ENCODE measurements at regions not wholly inside any gene's neighbourhood (a gene's known extent, or its start where the extent isn't known, plus 50 kb on each side); places are given as distances from the start of the nearest gene placed in this dataset.

DNA sequence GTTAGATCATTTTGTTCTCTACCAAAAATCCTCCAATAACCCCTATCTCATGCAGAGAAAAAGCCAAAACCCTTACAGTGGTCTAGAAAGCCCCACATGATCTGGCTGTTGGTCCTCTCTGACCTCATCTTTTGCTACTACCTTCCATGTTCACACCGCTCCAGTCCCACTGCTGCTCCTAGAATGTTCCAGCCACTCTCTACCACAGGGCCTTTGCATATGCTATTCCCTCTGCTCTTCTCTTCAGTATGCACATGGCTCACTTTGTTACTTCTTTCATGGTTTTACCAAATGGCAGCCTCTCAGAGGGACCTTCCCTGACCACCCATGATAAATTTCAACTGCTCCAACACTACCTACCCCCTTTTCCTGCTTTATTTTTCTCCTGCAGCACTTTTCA, 193.5 kb upstream of the CCDC150 start:
- no peak for DNase-seq

DNA sequence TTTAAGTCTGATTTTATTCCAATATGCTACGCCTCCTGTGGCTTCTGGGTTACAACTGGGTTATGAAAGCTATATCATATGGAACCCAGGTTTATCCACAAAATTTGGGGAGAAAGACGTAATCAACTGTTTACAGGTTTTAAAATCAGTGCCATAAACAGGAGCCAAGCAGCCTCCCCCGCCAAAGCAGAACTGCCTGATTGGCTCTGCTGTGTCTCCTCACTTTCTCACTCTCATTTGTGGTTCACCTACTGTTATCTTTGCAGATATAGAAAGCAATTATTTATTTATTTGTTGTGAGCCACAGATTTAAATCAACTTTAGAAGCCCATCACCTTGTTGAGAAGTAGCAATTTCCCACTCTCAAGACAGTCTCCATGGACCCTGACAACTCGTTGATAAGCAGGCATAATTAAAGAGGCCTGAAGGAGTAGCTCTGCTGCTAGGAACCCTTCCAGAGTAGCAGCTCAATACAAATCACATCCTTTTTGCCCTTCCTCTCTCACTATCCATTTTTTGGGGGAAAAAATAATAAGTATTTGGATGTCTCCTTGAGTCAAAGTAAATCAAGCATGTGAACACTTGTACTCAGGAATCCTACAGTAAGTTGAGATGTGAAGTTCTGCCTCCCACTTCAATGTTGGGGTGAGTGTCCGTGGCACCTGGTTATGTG, 191.0 kb upstream of the CCDC150 start:
- DNase-seq: no peak

DNA sequence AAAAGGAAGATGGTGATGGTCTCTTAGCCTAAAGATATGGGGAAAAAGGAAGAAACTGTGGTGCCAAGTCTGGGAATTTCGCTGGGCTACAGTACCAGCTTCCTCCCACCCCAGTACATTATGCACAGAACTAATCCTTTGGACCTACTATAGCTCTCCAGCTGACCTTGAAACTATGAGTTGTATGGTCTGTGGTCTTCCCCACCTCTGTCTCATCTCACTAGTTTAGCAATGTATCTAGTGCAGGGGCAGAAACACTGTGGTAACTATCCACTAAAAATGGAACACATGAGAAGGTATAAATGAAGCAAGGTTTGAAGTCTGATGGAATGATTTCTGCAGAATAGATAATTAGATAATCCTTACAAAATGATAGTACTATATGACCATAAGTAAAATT, 190.4 kb upstream of the CCDC150 start:
- no peak for DNase-seq

DNA sequence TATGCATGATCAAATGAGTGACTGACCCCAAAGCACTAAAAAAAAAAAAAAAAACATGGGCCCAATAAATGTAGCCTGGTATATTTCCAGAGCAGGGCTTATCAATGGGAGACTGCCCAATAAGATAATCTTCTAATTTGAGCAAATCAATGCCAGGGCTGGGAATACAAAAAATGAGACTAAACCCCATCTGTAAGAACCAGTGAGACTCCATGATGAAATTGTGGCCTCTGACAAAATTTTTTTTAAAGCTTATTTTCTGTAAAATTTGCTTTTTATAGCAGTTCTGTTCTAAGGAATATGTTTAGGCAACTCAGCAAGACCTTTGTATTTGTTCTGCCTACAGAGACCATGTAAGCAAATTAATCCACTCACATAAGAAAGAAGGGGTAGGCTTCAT, 186.8 kb upstream of the CCDC150 start:
- no peak for DNase-seq

DNA sequence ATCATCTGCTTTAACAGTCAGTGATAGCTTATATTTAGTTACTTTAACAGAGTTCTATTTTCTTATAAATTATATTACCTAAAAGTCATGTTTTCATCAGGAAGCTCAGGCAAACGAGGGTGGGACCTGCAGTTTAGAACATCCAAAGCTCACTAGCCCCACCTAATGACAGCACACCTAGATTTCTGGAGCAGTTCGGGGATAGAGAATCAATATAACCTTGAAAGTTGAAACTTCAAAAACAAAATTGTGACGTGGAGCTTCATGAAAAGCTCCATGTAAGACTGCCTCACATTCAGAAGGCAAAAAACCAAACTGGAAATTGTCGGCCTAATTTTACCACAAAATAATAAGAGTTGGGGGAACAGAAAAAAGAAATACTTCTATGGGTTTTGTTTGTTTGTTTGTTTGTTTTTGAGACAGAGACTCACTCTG, 185.9 kb upstream of the CCDC150 start:
- DNase-seq: no peak

DNA sequence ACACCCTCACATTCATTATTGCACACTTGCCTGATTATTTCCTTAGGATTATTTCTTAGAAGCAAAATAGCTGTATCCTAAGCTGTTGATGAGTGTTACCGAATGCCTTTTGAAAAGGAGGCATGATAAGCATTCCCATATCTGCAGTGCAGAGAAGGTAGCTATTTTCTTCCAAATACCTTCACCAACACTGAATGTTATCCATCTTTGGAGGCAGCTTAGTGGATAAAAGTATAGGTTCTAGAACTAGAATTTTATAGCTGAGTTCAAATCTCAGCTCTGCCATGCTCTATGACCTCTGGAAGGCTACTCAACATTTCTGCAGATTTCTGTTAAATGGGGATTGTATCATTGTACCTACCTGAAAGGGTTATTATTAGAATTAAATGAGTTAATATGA, 185.0 kb upstream of the CCDC150 start:
- no peak for DNase-seq

DNA sequence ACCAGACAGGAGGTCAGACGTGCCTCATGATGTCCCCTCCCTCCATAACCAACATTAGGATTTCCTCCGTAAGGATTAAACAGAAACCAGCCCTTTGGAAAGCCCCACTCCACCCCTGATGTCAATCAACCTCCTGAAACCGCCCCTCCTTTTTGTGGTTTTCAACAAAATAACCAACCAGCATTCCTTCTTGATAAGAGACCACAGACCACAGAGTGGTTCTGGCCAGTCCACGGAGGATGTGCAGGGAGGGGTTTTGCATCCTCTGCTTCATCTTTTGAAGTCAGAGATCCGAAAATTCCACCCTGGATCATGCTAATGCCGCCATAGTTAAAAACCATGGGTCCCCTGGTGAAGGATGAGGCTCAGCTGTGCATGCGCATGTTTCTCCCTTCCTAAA, 180.0 kb upstream of the CCDC150 start:
- no peak for DNase-seq

DNA sequence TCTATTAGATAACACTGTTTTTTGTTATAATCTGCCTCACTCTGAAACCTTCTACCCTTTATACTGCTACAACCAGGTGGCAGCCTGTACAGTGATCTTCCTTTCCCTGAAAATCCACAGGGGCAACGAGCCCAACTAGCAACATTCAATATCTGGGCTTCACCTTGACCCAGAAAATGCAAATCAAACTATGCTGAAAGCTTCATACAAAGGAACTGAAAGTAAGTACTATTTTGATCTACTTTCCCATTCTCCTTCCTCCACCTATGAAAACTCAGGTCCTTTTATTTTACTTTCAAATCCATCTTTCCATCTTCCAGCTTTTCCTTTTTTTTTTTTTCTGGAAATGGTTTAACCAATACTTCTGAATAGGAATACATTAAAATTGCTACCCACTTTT, 175.8 kb upstream of the CCDC150 start:
- DNase-seq: no peak

DNA sequence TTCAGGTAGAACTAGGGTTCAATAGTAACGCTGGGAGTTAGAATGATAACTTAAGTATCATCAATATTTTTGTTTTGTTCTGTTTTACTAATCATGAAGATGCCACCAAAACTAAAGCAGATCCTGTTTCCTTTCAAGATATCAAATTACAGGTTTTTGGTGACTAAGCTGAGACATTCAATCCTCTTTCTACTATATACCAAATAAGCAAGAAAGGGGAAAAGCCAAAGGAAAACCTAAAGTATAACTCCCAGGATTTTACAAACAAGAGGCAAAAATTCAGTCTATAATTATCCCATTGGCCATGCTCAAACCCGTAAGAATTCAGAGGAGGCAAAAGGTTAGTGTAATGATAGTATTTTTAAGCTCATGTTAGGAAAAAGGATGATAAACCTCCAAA, 175.2 kb upstream of the CCDC150 start:
- no peak for DNase-seq

DNA sequence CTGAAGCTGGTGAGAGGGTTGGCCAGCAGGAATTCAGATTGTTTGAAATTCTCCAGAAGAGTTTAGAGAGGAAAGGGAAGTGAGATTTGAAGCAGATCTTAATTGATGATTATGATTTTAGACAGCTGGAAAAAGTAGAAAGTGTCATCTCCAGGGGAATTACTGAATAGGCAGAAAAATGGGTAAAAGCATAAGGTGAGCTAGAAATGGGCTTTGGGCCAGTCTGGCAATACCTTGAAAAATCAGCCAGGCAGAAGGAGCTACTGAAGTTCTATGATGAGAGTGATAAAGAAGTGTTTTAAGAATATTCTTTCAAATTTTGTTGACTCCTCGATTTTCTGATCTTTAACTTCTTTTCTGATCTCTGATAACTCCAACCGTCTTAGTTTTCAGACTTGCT, 172.9 kb upstream of the CCDC150 start:
- DNase-seq: no peak

DNA sequence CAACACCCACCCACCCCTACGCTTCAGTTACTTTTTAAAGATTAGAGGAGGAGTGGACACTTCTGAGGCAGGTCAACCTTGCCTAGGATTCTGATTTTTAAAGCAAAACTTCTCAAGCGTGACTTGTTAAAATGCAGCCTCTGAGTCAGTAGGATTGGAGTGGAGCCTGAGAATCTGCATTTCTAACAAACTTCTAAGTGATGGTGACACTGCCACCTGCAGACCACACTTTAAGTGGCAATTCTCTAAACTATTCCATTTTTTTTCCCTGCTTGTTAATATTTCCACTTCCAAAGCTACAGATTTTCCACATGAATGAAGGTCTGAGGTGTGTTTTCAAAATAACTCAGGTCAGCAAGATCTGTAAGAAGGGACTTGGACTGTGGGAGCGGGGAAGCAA, 171.1 kb upstream of the CCDC150 start:
- DNase-seq: no peak

DNA sequence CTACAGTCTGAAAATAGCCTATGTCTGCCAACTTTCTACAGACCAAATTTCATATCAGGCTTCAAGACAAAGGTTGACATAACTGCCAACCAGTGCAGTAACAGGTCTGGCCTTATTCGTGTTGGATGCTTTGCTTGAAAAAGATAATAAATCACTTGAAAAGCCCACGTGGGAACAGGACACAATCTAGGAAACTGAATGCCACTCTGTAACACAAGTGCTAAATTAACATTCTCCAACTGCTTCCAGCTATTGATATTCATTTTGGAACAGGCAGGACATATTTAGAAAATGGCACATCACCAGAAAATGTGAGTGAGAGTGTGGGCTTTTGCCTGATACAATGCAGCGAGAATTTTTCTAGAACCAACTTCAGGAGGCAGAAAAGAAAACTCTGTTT, 165.9 kb upstream of the CCDC150 start:
- DNase-seq: no peak

DNA sequence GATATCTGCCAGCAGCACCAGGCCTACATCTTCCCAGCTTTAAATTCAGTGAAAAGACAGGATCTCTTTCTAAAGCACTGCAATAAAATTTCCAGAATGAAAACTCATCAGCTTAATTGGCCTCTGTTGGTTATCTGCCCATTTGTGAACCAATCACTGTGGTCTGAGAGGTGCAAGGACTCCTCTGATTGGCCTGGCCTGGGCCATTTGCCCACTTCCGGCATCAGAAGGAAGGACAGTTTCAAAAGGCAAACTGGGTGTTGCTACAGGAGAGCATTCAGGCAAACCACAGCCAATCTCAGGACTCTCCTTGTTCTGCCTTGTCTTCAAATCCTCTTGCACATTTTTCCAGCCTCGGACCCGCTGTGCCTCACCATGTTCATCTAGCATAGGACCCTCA, 163.9 kb upstream of the CCDC150 start:
- DNase-seq: no peak

DNA sequence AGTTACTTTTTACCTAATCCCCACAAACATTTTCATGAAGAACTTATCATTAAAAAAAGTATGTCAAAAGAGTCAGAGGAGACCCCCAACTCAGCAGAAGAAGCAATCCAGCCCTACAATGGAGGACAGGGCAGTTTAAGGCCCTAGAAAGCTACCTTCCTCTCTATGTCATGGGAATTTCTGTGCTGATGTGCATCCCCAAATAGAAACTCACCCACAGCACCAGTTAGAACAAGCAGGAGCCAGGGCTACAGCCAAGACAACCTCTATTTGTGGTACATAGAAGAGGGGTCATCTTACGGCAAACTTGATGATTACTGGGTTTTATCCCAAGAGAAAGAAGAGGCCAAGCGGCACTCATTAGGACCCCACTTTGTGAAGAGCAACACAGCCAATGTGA, 160.9 kb upstream of the CCDC150 start:
- no peak for DNase-seq

DNA sequence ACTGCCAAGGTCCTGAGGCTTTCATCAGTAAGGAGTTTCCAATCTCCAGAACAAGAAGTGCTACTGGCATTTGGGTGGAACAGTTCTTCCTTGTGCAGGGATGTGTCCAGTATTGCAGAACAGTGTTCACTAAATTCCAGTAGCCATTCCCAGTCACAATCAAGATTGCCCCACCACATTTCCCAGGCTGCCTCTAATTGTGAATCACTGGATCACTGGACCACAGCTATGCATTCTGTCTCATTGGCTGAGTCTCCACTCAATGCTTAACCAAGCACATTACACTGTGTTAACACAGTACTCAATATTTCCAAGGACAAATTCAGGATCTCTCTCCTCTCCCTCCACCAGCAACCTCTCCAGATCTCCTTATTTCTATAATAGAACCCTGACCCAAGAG, 160.2 kb upstream of the CCDC150 start:
- DNase-seq: no peak

DNA sequence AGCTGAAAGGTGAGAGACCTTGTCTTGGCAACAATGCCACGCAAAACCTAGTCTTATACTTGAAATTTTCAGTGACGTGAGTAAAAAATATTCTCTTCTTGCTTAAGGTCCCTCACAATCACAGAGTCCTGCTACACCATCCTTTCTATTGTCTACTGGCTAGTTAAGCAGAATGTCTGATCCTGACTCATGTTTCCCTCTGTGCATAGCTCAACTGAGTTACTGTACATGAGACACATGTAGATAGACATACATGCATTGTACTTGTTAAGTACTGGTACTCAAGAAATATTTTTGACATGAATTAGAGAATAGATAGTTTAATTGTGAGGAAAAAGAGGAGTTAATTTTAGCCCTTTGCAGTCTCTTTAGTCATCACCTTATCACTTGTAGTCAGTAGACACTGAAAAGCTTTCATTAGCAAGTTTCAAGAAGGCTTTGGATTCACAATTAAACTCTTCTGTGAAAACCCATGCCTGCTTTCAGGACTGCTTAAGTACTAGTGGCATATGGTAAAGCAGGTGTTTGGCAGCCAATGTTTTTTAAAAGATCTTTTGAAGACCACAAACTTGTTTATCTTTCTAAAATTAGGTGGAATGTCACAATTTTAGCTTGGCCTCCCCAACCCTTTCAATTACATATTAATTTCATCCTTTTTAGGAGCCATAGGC, 158.7 kb upstream of the CCDC150 start:
- DNase-seq: peak; percentile 96

DNA sequence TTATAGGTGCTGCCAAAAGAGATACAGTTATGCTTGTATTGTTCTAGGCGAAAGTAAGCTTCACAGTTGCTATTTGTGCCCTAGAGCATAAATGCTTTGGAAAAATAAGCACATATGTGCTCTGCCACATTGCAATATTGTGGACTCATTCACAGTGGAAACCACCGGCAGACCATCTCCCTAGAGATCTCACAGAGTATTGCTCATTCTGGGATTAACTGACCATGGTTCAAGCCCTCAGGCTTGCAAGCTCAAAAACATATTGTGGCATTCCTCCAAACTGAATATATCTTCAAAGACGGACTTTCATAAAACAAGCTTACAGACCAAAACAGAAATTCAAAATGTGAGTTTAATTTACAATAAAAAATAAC, 158.2 kb upstream of the CCDC150 start:
- DNase-seq: peak; percentile 96

DNA sequence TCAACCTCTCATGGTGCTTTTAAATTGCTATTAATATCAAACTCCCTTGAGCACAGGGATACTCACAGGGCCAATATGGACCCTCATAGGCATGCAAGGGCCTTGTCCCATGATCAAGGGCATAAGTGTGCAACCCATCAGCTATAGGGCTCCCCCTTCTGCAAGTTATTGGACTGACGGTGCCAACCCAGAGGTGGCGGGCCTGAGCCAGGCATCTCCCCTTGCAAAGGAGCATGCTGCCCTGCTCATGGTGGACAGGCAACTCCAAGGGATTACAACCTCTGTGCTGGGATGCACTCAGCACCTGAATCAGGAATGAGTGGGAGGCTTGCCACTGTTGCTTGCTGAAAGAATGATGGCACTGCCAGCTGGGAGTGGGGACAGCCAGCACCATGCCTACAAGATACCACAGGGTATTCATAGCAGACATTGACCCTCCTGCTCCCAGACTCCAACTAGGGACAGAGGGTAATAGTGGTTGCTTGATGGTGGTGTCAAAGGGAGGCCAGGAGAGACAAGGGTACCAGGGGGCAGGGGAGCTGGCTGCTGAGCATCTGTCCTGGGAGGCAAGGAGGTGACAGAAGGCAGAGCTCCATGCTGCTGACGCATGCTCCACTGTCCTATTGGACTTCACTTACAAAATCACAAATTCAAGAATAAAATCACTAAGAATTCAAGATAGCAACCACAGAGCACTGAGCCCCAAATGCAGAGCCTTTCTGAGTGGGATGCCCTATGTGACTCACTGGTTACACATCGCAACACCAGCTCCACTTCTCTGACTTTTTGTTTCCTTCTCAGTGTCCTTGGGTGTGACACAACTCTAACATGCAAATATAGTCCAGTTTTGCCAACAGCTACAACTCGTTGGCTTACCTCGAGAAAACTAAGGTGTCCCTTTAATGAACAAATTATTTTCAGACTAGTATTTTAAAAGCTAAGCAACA, 157.1 kb upstream of the CCDC150 start:
- DNase-seq: peak; percentile 29

DNA sequence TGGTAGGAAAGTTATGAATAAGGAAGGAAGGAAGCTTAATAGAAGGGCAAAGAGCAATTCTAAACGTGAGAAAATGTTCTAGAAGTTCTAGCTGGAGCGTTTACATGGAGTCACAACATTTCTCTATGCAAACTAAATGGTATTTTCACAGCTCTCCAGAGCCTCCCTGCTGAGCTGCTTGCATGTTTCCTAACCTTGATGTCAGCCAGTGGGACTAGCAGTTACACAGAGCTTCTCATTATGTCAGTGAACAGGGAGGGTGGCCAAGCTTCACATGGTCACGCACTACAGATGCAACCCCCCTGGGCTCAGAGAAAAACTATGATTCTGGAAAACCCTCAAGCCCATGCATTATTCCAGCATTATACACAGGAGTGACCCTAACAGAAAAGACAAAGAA, 153.4 kb upstream of the CCDC150 start:
- DNase-seq: no peak

DNA sequence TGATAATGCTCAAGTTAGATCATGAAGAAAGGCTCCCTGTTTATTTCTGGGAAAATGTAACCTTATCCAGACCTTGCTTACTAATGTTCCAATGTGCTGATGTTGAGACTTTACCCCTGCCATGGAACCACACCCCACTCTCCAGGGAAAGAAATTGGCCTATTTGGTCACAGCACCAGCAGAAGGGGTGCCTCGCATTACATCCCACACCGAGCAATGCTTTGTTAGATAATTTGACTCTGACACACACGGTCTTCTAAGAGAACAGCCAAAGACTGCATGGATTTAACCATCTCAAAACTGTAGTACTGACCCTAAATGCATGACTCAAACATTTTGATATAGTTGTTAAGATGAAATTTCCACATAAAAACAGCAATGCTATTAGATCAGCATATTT, 152.1 kb upstream of the CCDC150 start:
- peak; percentile 32 for DNase-seq

DNA sequence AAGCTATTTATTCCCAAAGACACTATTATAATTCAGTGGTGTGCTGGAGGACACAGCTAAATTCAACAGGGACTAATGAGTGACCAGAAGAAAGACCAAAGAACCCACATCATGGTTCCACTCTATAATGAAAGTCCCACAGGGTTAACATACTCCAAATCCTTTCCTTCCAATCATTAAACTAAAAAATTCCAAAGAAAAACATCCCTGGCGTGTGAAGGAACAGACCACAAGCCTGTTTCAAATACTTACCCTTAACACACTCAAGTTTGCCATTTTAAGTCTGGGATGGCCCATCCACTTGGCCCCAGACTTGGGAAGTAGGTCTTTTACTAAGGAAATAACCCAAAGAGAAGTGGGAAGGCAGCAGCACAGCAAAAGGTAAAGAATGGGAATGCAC, 150.1 kb upstream of the CCDC150 start:
- DNase-seq: no peak

DNA sequence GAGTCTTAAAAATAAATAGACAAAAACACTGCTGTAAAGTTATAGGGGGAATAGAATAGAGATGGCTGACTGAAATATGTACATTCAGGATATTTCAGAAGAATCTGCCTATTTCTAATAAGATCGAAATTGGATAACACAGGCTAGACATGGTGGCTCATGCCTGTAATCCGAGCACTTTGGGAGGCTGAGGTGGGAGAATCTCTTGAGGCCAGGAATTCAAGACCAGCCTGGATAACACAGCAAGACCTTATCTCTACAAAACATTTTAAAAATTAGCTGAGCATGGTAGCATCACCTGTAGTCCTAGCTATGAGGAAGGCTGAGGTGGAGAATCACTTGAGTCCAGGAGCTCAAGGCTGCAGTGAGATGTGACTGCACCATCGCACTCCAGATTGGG, 146.6 kb upstream of the CCDC150 start:
- DNase-seq: no peak

DNA sequence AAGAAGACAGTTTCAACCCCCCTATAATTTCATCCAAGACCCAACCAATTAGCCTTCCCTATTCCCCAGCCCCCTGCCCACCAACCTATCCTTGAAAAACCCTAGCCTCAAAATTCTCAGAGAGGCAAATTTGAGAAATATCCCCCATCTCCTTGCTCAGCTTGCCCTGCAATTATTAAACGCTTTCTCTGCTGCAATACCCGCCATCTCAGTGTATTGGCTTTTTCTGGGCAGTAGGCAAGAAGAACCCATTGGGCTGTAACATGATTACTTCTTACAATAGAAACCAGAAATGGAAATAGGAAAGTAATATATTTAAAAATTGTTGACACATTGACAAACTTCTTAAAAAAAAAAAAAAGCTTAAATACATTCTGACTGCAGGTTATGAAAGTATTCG, 140.6 kb upstream of the CCDC150 start:
- DNase-seq: no peak

DNA sequence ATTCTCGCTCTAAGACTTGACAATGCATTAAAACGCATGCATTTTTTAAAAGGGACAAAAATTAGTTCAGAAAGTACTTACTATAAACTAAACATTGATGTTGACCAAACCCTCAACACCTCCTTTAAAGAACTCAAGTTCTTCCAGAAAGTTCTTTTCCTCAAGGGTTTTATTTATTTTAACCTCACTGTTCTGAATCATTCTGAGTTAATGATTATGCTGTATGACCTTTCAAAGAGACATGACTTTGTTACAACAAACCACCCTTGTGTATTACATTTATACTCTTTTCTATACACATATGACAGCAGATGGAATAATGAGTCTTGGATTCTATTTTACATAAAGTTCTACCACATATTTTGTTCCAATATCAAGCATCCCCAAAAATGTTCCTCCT, 139.8 kb upstream of the CCDC150 start:
- DNase-seq: no peak

Measured in DMS 273 treated with DMSO at 0.1 percent for 48 hours (cell line).